ENCODE measurements at regions not wholly inside any gene's neighbourhood (a gene's known extent, or its start where the extent isn't known, plus 50 kb on each side); places are given as distances from the start of the nearest gene placed in this dataset.
"Not testable (repeated sequence)": the region's sequence is repeated elsewhere in the genome, so short reads cannot be mapped to it uniquely, and the experiment has no call there.

GRCh38 chr2:34159901-34160300 lies 560.8 kb upstream of the FAM98A start:
- no peak for TF ChIP-seq CTCF (IDR thresholded peaks at IDR 0.05; ENCODE audit: borderline replicate concordance, extremely low read depth, insufficient read depth)
- Histone ChIP-seq H3K9ac (ENCODE audit: low read length in 3 of 3) (no peak overlapping the region), H3K27me3 (ENCODE audit: control insufficient read depth, insufficient read depth, low read length) (no peaks in the 10 kb centered on the region), H3K27ac (ENCODE audit: low read depth in 2 of 2, low read length in 2 of 2) (no peak overlapping the region), H3K9me3 (ENCODE audit: control insufficient read depth in 2 of 3, insufficient read depth in 1 of 3, low read length in 3 of 3) (no peaks in the 10 kb centered on the region), H3K4me1 (ENCODE audit: control insufficient read depth in 2 of 3, insufficient read depth in 2 of 3, low read depth in 1 of 3, low read length in 3 of 3) (no peaks in the 10 kb centered on the region), H3K36me3 (ENCODE audit: control insufficient read depth in 2 of 3, insufficient read depth in 3 of 3, low read length in 3 of 3) (no peaks in the 10 kb centered on the region), H3K4me3 (ENCODE audit: low read length in 3 of 3) (no peak overlapping the region)
- no peak for DNase-seq
- no peak for FAIRE-seq
- intact Hi-C loops (cut with DNase I), result no loop called here

- Histone ChIP-seq H3K27me3 (ENCODE audit: control insufficient read depth, insufficient read depth, low read length) (no peaks in the 10 kb centered on the region), H3K4me3 (ENCODE audit: low read length in 3 of 3) (no peak overlapping the region), H3K9ac (ENCODE audit: low read length in 3 of 3) (no peak overlapping the region), H3K36me3 (ENCODE audit: control insufficient read depth in 2 of 3, insufficient read depth in 3 of 3, low read length in 3 of 3) (no peaks in the 10 kb centered on the region), H3K4me1 (ENCODE audit: control insufficient read depth in 2 of 3, insufficient read depth in 2 of 3, low read depth in 1 of 3, low read length in 3 of 3) (no peaks in the 10 kb centered on the region), H3K9me3 (ENCODE audit: control insufficient read depth in 2 of 3, insufficient read depth in 1 of 3, low read length in 3 of 3) (no peaks in the 10 kb centered on the region), H3K27ac (ENCODE audit: low read depth in 2 of 2, low read length in 2 of 2) (no peak overlapping the region)
- intact Hi-C loops (cut with DNase I), result no loop called here
- DNase-seq (no peak), FAIRE-seq (no peak)
- no peak for TF ChIP-seq CTCF (IDR thresholded peaks at IDR 0.05; ENCODE audit: borderline replicate concordance, extremely low read depth, insufficient read depth)
Observed at GRCh38 chr2:34153484-34153883, 554.4 kb upstream of the FAM98A start.

- FAIRE-seq, result no peak
- H3K9me3 ChIP-seq (ENCODE audit: control insufficient read depth in 2 of 3, insufficient read depth in 1 of 3, low read length in 3 of 3), result no peaks in the 10 kb centered on the region
- H3K36me3 ChIP-seq (ENCODE audit: control insufficient read depth in 2 of 3, insufficient read depth in 3 of 3, low read length in 3 of 3), result no peaks in the 10 kb centered on the region
- no peak for TF ChIP-seq CTCF (IDR thresholded peaks at IDR 0.05; ENCODE audit: borderline replicate concordance, extremely low read depth, insufficient read depth)
- no peaks in the 10 kb centered on the region for H3K4me1 ChIP-seq (ENCODE audit: control insufficient read depth in 2 of 3, insufficient read depth in 2 of 3, low read depth in 1 of 3, low read length in 3 of 3)
- H3K9ac ChIP-seq (ENCODE audit: low read length in 3 of 3), result no peak overlapping the region
- no peak overlapping the region for H3K27ac ChIP-seq (ENCODE audit: low read depth in 2 of 2, low read length in 2 of 2)
- no peak overlapping the region for H3K4me3 ChIP-seq (ENCODE audit: low read length in 3 of 3)
- intact Hi-C loops (cut with DNase I), result no loop called here
- H3K27me3 ChIP-seq (ENCODE audit: control insufficient read depth, insufficient read depth, low read length), result no peaks in the 10 kb centered on the region
- DNase-seq, result peak in 1 of 5 donors; percentile 64
Observed at GRCh38 chr2:34147780-34148179, 548.7 kb upstream of the FAM98A start.

- intact Hi-C loops (cut with DNase I), result no loop called here
- H3K27me3 ChIP-seq (ENCODE audit: control insufficient read depth, insufficient read depth, low read length), result no peaks in the 10 kb centered on the region
- FAIRE-seq, result no peak
- no peaks in the 10 kb centered on the region for H3K4me1 ChIP-seq (ENCODE audit: control insufficient read depth in 2 of 3, insufficient read depth in 2 of 3, low read depth in 1 of 3, low read length in 3 of 3)
- no peak for TF ChIP-seq CTCF (IDR thresholded peaks at IDR 0.05; ENCODE audit: borderline replicate concordance, extremely low read depth, insufficient read depth)
- no peak overlapping the region for H3K27ac ChIP-seq (ENCODE audit: low read depth in 2 of 2, low read length in 2 of 2)
- no peak overlapping the region for H3K4me3 ChIP-seq (ENCODE audit: low read length in 3 of 3)
- no peak overlapping the region for H3K9ac ChIP-seq (ENCODE audit: low read length in 3 of 3)
- H3K36me3 ChIP-seq (ENCODE audit: control insufficient read depth in 2 of 3, insufficient read depth in 3 of 3, low read length in 3 of 3), result no peaks in the 10 kb centered on the region
- H3K9me3 ChIP-seq (ENCODE audit: control insufficient read depth in 2 of 3, insufficient read depth in 1 of 3, low read length in 3 of 3), result no peaks in the 10 kb centered on the region
- DNase-seq, result no peak
Observed at GRCh38 chr2:34143149-34143548, 544.0 kb upstream of the FAM98A start.

- H3K9ac ChIP-seq (ENCODE audit: low read length in 3 of 3); intact Hi-C loops (cut with DNase I); H3K4me1 ChIP-seq (ENCODE audit: control insufficient read depth in 2 of 3, insufficient read depth in 2 of 3, low read depth in 1 of 3, low read length in 3 of 3); H3K27me3 ChIP-seq (ENCODE audit: control insufficient read depth, insufficient read depth, low read length); H3K27ac ChIP-seq (ENCODE audit: low read depth in 2 of 2, low read length in 2 of 2); H3K9me3 ChIP-seq (ENCODE audit: control insufficient read depth in 2 of 3, insufficient read depth in 1 of 3, low read length in 3 of 3); H3K36me3 ChIP-seq (ENCODE audit: control insufficient read depth in 2 of 3, insufficient read depth in 3 of 3, low read length in 3 of 3); FAIRE-seq; H3K4me3 ChIP-seq (ENCODE audit: low read length in 3 of 3): not testable (repeated sequence)
- peak in 1 of 5 donors; percentile 53 for DNase-seq
Observed at GRCh38 chr2:34142531-34143008, 543.5 kb upstream of the FAM98A start.

GRCh38 chr2:34133065-34133464 lies 534.0 kb upstream of the FAM98A start:
- intact Hi-C loops (cut with DNase I); H3K9ac ChIP-seq (ENCODE audit: low read length in 3 of 3); DNase-seq; H3K4me3 ChIP-seq (ENCODE audit: low read length in 3 of 3); H3K27ac ChIP-seq (ENCODE audit: low read depth in 2 of 2, low read length in 2 of 2); H3K27me3 ChIP-seq (ENCODE audit: control insufficient read depth, insufficient read depth, low read length); FAIRE-seq; H3K9me3 ChIP-seq (ENCODE audit: control insufficient read depth in 2 of 3, insufficient read depth in 1 of 3, low read length in 3 of 3); H3K4me1 ChIP-seq (ENCODE audit: control insufficient read depth in 2 of 3, insufficient read depth in 2 of 3, low read depth in 1 of 3, low read length in 3 of 3); H3K36me3 ChIP-seq (ENCODE audit: control insufficient read depth in 2 of 3, insufficient read depth in 3 of 3, low read length in 3 of 3): not testable (repeated sequence)

All from kidney (tissue), 13 donors.